OCI-LY3 (cell line): ENCODE measurements at regions not wholly inside any gene's neighbourhood (a gene's known extent, or its start where the extent isn't known, plus 50 kb on each side); places are given as distances from the start of the nearest gene placed in this dataset.

ENCODE experiments used
- H2AFZ ChIP-seq: fragments of 200-600, 300-600 bp; shearing (Covaris generic); 2 replicates; pipeline ENCODE4 v1.6.0; 2014; ENCODE audit warnings: antibody characterized with exemption, low read depth, low read length
- H3K27ac ChIP-seq: fragments of 200-600, 300-600 bp; sonication (generic); 2 replicates; pipeline ENCODE4 v1.5.1; 2014; ENCODE audit warnings: mild to moderate bottlenecking, low read length, moderate library complexity, mixed read lengths
- H3K27me3 ChIP-seq: fragments of 200-600, 300-600 bp; sonication (generic); 2 replicates; pipeline ENCODE4 v1.6.1; 2014; ENCODE audit warnings: low read depth, low read length, mixed read lengths
- H3K36me3 ChIP-seq: fragments of 200-600, 300-600 bp; sonication (generic); replicated peaks from 2 replicates; pipeline ENCODE3; 2014; ENCODE audit warnings: low read depth, low read length, mixed read lengths
- H3K4me1 ChIP-seq: fragments of 300-600, 200-600 bp; sonication (generic); 2 replicates; pipeline ENCODE4 v1.6.1; 2014; ENCODE audit warnings: low read length, mixed read lengths
- H3K4me2 ChIP-seq: fragments of 200-600, 300-600 bp; sonication (generic); 2 replicates; pipeline ENCODE4 v1.6.1; 2014; ENCODE audit warnings: low read length, mixed read lengths
- H3K4me3 ChIP-seq: fragments of 300-600, 200-600 bp; sonication (generic); 2 replicates; pipeline ENCODE4 v1.5.1; 2014; ENCODE audit warnings: antibody characterized with exemption, mild to moderate bottlenecking, low read length, moderate library complexity
- H3K79me2 ChIP-seq: fragments of 300-600, 200-600 bp; shearing (Covaris generic); 2 replicates; pipeline ENCODE4 v1.6.1; 2014; ENCODE audit warnings: mild to moderate bottlenecking, low read length, mixed read lengths
- H3K9ac ChIP-seq: fragments of 300-600, 200-600 bp; shearing (Covaris generic); 2 replicates; pipeline ENCODE4 v1.6.0; 2014; ENCODE audit warnings: mild to moderate bottlenecking, low read length, moderate library complexity
- H3K9me3 ChIP-seq: fragments of 200-600, 300-600 bp; shearing (Covaris generic); 2 replicates; pipeline ENCODE4 v1.6.1; 2014; ENCODE audit warnings: low read length, mixed read lengths; ENCODE audit not compliant: insufficient read depth
- H4K20me1 ChIP-seq: fragments of 200-600, 300-600 bp; sonication (generic); 2 replicates; pipeline ENCODE4 v1.6.1; 2016; ENCODE audit warnings: low read length, mixed read lengths; ENCODE audit not compliant: insufficient read depth
- CTCF ChIP-seq: fragments of 200-600, 300-600 bp; sonication (generic); IDR thresholded peaks from 2 replicates; pipeline ENCODE4 v1.5.1; 2014; ENCODE audit warnings: antibody characterized with exemption, low read length, low read depth
- EZH2phosphoT487 ChIP-seq: fragments of 200-600 bp; shearing (Covaris generic); IDR thresholded peaks from 2 replicates; pipeline ENCODE4 v1.6.1; 2018; ENCODE audit warnings: antibody characterized with exemption, mixed run types, low read depth

GRCh38 chr15:29522373-29523276 lies 253.0 kb upstream of the NSMCE3 start:
- H3K36me3 ChIP-seq, result no peaks in the 10 kb centered on the region
- no peaks in the 10 kb centered on the region for H3K4me1 ChIP-seq
- H3K4me2 ChIP-seq, result no peak overlapping the region
- H3K9me3 ChIP-seq, result no peaks in the 10 kb centered on the region
- no peak overlapping the region for H3K27ac ChIP-seq
- H3K27me3 ChIP-seq, result no peaks in the 10 kb centered on the region
- no peaks in the 10 kb centered on the region for H4K20me1 ChIP-seq
- H3K4me3 ChIP-seq, result no peak overlapping the region
- H3K79me2 ChIP-seq, result no peaks in the 10 kb centered on the region
- TF ChIP-seq CTCF (no peak), EZH2phosphoT487 (no peak)
- no peak overlapping the region for H3K9ac ChIP-seq
- H2AFZ ChIP-seq, result no peak overlapping the region

- H3K27me3 ChIP-seq, result peaks cover 8% of the 10 kb centered on the region; the same call in 1 of the 2 replicates
- no peak overlapping the region for H2AFZ ChIP-seq
- H3K4me3 ChIP-seq, result no peak overlapping the region
- no peak overlapping the region for H3K9ac ChIP-seq
- H4K20me1 ChIP-seq, result no peaks in the 10 kb centered on the region
- no peaks in the 10 kb centered on the region for H3K79me2 ChIP-seq
- TF ChIP-seq CTCF (no peak), EZH2phosphoT487 (no peak)
- H3K9me3 ChIP-seq, result no peaks in the 10 kb centered on the region
- no peaks in the 10 kb centered on the region for H3K4me1 ChIP-seq
- no peak overlapping the region for H3K27ac ChIP-seq
- no peak overlapping the region for H3K4me2 ChIP-seq
- H3K36me3 ChIP-seq, result no peaks in the 10 kb centered on the region
Measured at GRCh38 chr15:29518442-29518841, 248.8 kb upstream of the NSMCE3 start.

- no peaks in the 10 kb centered on the region for H4K20me1 ChIP-seq
- H3K27me3 ChIP-seq, result peaks cover 8% of the 10 kb centered on the region; the same call in 1 of the 2 replicates
- no peak overlapping the region for H3K9ac ChIP-seq
- H3K9me3 ChIP-seq, result no peaks in the 10 kb centered on the region
- no peak overlapping the region for H3K4me2 ChIP-seq
- no peaks in the 10 kb centered on the region for H3K4me1 ChIP-seq
- no peaks in the 10 kb centered on the region for H3K79me2 ChIP-seq
- no peak overlapping the region for H2AFZ ChIP-seq
- H3K27ac ChIP-seq, result no peak overlapping the region
- TF ChIP-seq EZH2phosphoT487 (no peak), CTCF (no peak)
- H3K36me3 ChIP-seq, result no peaks in the 10 kb centered on the region
- H3K4me3 ChIP-seq, result no peak overlapping the region
Measured at GRCh38 chr15:29517829-29518228, 248.2 kb upstream of the NSMCE3 start.

GRCh38 chr15:29516929-29517328 lies 247.3 kb upstream of the NSMCE3 start:
- no peak overlapping the region for H3K4me2 ChIP-seq
- no peaks in the 10 kb centered on the region for H3K9me3 ChIP-seq
- no peak for TF ChIP-seq EZH2phosphoT487
- TF ChIP-seq CTCF, result no peak
- H3K4me3 ChIP-seq, result no peak overlapping the region
- no peak overlapping the region for H2AFZ ChIP-seq
- no peak overlapping the region for H3K9ac ChIP-seq
- H3K27ac ChIP-seq, result no peak overlapping the region
- no peaks in the 10 kb centered on the region for H4K20me1 ChIP-seq
- peaks cover 8% of the 10 kb centered on the region; the same call in 1 of the 2 replicates for H3K27me3 ChIP-seq
- no peaks in the 10 kb centered on the region for H3K36me3 ChIP-seq
- no peaks in the 10 kb centered on the region for H3K4me1 ChIP-seq
- H3K79me2 ChIP-seq, result no peaks in the 10 kb centered on the region
